Hepatocyte (in vitro differentiated cells): ENCODE measurements at regions not wholly inside any gene's neighbourhood (a gene's known extent, or its start where the extent isn't known, plus 50 kb on each side); places are given as distances from the start of the nearest gene placed in this dataset.

Experiments used
- CTCF ChIP-seq: fragments of 200-600 bp; sonication (generic); IDR thresholded peaks from 2 replicates; pipeline ENCODE4 v1.5.1; 2016; ENCODE audit warnings: antibody characterized with exemption, mild to moderate bottlenecking; ENCODE audit not compliant: poor library complexity
- EZH2 ChIP-seq: fragments of 200-600 bp; sonication (generic); IDR thresholded peaks from 2 replicates; pipeline ENCODE4 v1.6.1; 2016; ENCODE audit warnings: antibody characterized with exemption, mild to moderate bottlenecking, borderline replicate concordance

GRCh38 chr5:57412680-57413079, 69.9 kb downstream of the ACTBL2 start:
- TF ChIP-seq CTCF, result no peak
- no peak for TF ChIP-seq EZH2
